NCI-H2196 treated with DMSO at 0.1 percent for 48 hours (cell line): ENCODE measurements at regions not wholly inside any gene's neighbourhood (a gene's known extent, or its start where the extent isn't known, plus 50 kb on each side); places are given as distances from the start of the nearest gene placed in this dataset.

Experiments used
- DNase-seq: peaks from one replicate; lab custom pipeline; 2025; ENCODE audit not compliant: unreplicated experiment; lab: John Stamatoyannopoulos, UW

- no peak for DNase-seq
Measured at GRCh38 chr10:131808370-131808930, 92.4 kb upstream of the PPP2R2D start.

GRCh38 chr10:131810036-131810804 is 90.6 kb upstream of the PPP2R2D start:
- no peak for DNase-seq

GRCh38 chr10:131810805-131811629 is 89.8 kb upstream of the PPP2R2D start:
- DNase-seq, result no peak

DNA sequence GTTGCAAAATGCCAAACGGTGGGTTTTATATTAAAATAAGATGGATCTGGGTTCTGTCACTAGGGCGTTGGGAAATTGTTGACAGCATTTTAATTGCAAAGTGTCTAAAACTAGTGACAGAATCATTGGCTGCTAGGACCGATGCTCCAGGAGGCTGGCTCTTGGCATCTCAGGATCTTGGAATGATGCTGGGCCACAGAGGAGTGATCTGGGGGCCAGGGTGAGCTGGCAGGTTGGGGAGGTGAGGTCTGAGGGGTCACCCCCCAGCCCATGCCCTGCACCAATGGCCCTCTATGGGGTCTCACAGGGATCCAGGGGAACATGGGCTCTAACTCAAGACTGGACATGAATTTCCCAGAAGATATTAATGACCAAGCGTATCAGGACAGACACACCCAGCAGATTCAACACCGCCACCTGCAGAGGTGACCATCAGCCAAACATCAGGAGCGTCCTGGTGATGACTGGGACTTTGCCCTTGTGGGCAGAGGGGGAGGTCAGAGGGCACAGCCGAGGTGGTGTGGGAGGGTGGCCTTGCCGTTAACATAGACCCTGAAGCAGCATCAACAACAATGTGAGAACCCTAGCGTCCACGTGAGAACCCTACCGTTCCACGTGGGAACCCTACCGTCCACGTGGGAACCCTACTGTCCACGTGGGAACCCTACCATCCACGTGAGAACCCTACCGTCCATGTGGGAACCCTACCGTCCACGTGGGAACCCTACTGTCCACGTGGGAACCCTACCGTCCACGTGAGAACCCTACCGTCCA is 89.0 kb upstream of the PPP2R2D start:
- no peak for DNase-seq

- no peak for DNase-seq
Measured at GRCh38 chr10:131812736-131813604, 87.8 kb upstream of the PPP2R2D start.

DNA sequence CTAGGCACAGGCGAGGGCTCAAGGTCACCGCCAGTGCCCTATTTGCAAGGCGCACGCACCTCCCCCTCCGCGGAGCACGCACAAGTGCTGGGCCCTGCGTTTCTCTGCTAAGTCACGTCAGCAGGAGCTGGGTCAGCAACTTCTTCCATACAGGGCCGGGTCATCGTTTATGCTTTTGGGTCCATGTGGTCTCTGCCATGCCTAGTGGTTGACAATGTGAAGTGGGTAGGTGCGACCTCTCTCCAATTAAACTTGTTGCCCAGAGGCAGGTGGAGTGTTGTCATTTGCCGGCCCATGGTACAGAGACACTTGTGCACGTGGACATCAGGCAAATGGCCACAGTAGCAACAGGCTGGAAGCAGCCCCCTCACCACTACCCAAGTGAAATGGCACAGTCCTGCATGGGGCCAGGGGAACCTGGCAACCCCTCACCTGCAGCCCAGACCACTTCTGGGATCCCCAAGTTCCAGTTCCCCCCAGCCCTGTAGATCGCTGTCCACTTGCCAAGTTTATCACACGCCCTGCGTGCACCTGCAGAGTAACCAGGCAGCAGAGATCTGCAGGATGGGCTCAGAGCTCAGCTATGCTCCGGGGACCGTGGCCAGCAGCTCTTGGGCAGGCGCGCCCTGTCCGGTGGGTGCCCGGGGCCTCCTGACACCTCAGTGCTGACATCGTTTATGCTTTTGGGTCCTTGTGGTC is 86.1 kb upstream of the PPP2R2D start:
- no peak for DNase-seq

GRCh38 chr10:131815266-131816156 is 85.3 kb upstream of the PPP2R2D start:
- DNase-seq, result no peak

DNA sequence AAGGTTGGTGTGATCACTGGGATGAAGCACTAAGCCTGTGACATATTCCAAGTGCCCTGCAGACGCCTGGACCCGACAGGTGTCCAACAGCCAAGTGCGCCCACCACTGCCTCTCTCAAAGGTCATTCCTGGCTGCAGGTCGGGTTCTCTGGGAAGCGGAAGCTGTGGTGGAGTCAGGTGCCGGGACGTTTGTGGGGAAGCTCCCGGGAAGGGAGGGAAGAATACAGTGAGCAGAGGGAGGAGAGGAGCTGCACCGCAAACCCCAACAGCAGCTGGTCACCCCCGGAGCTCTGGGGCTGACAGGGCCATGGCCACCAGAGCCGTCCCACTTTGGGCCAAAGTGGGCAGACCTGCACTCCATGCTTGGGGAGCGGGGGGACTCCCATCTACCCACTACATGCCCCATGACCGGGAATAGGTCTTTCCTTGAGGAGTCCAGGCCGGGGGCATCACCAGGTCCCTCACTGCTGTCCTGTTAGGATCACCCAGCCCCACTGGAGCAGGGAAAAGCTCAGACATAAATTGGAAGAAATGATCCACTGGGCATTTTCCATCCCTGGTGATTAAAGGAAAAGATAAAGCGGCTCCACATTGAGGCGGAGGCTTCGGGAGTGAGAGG is 84.5 kb upstream of the PPP2R2D start:
- DNase-seq, result no peak

DNA sequence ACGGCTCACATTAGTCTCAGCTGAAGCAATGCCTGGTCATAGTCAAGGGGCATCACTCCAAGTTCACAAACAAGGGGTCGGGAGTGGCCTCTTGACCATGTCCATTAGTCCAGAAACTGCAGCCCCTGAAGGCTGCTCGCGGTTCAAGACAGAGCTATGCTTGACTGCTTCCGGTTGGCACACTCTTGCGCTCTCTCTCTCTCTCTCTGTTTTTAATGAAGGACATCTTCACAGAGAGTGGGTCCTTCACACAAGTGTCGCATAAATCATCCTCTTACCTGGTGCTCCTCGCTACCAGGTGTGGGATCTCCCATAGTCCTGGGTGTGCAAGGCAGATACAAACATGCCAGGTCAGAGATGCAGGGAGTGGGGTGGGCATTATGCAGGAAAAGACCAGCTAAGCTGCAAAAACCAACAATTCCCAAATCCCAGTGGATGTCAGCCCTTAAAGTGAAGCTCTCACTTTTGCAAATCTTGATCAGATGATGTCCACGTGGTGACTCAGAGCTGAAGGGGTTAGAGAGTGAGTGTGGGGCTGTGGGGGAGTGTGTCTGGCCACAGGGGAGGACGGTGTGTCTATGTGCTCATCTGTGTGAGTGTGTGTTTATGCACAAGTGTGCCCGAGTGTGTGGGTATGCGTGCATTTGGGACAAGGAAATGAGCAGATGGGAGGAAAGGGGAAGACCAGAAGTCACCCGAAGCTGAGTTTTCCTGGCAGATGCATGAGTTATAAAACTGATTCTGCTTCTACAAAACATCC is 83.7 kb upstream of the PPP2R2D start:
- DNase-seq, result no peak

DNA sequence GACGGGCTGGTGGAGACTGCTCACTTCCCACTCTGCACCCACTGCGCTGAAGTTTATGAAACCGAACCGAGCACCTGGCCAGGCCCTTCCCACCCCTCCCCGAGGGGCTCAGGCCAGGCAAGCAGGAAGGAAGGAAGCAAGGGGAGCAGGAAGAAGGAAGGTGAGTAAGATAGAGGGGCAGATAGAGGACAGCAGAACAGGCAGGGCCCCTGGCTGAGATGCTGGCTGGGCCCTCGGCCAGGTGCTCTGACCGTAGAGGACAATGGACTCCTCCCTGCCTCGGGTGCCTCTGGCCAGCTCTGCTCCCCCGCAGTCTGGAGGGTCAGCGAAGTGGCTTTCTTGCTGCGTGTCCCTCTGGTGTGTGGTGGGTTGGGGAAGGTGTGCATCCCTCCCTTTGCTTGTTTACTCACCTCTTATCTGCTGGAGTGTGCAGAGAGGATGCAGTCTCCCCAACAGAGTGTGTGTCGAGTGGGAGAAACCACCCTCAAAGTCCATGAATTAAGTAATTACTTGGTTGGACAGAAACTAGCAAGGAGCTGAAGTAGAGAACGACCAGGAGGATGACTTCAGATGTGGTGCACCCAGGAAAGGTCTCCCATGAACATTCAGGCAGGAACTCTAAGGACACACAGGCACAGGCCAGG is 82.8 kb upstream of the PPP2R2D start:
- DNase-seq, result no peak

GRCh38 chr10:131818510-131819234 is 82.1 kb upstream of the PPP2R2D start:
- DNase-seq, result no peak

DNA sequence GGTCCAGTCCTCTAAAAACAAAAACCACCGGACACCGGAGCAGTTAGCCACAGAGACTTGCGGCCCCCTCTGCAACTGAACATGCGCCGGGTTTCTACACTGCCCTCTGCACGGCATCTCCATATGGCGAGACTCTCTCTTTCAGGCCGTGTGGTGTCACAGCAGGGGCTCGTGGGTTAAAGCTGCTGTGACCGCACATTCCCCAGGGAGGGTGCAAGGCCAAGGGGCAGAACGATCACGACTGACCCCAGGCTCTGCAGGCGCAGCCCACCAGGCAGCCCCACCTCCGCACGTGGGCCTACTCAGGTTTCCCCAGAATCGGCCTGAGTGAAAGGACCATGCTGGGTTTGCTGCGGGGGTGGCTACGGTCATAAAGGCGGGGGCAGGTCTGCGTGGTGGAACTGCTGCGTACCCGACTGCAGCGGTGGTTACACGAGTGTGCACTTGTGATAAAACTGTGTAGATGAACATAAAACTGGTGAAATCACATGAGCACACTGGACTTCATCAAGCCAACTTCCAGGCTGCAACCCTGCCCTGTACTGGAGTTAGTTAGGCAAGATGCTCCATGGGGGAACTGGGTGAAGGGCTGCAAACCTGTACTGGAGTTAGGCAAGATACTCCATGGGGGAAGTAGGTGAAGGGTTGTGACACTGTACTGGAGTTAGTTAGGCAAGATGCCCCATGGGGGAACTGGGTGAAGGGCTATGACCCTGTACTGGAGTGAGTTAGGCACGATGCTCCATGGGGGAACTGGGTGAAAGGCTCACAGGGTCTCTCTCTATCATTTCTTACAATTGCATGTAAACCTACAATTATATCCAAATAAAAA is 81.4 kb upstream of the PPP2R2D start:
- DNase-seq, result no peak

DNA sequence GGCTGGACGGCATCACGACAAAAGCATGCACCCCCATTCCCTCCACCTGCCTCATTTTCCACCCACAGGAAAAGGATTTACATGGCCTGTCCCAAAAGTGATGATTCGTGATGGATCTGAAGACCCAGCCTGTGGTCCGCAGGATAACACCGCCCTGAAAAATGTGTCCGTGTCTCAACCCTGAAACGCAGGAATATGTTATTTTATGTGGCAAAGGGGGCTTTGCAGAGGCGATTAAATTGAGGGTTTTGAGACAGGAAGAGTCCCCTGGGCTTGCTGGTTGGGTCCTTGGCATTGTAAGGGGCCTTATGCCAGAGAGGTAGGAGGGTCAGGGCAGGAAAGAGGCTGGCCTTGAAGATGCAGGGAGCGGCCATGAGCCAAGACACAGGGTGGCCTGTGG is 80.2 kb upstream of the PPP2R2D start:
- DNase-seq, result no peak

GRCh38 chr10:131821378-131822012 is 79.3 kb upstream of the PPP2R2D start:
- no peak for DNase-seq
